Stromal cell of bone marrow (primary cell): ENCODE measurements at regions not wholly inside any gene's neighbourhood (a gene's known extent, or its start where the extent isn't known, plus 50 kb on each side); places are given as distances from the start of the nearest gene placed in this dataset.
A peak's percentile ranks its signal among the peaks of the same experiment; 100 is the strongest.

Experiments
- DNase-seq: peaks from one replicate; pipeline ENCODE4 v3.0.0-alpha.2; 2012; ENCODE audit warnings: low read depth

GRCh38 chr3:14311729-14312128 lies 90.7 kb upstream of the SLC6A6 start:
- DNase-seq, result no peak

GRCh38 chr3:14312375-14312774 lies 90.0 kb upstream of the SLC6A6 start:
- no peak for DNase-seq

GRCh38 chr3:14317057-14317553 lies 85.3 kb upstream of the SLC6A6 start:
- no peak for DNase-seq

- no peak for DNase-seq
These were observed 83.8 kb upstream of the SLC6A6 start for GRCh38 chr3:14318646-14319045.

- DNase-seq, result no peak
These were observed 82.7 kb upstream of the SLC6A6 start for GRCh38 chr3:14319654-14320182.

- no peak for DNase-seq
These were observed 82.2 kb upstream of the SLC6A6 start for GRCh38 chr3:14320219-14320618.

- no peak for DNase-seq
These were observed 80.4 kb upstream of the SLC6A6 start for GRCh38 chr3:14322001-14322400.

GRCh38 chr3:14322667-14323295 lies 79.6 kb upstream of the SLC6A6 start:
- no peak for DNase-seq

- DNase-seq, result no peak
These were observed 78.8 kb upstream of the SLC6A6 start for GRCh38 chr3:14323401-14324223.

GRCh38 chr3:14324224-14324944 lies 78.0 kb upstream of the SLC6A6 start:
- DNase-seq, result no peak

- no peak for DNase-seq
These were observed 74.0 kb upstream of the SLC6A6 start for GRCh38 chr3:14328422-14328821.

- peak; percentile 36 for DNase-seq
These were observed 73.1 kb upstream of the SLC6A6 start for GRCh38 chr3:14329116-14329830.

GRCh38 chr3:14329842-14330241 lies 72.6 kb upstream of the SLC6A6 start:
- no peak for DNase-seq

GRCh38 chr3:14330508-14330907 lies 71.9 kb upstream of the SLC6A6 start:
- no peak for DNase-seq

GRCh38 chr3:14331251-14331650 lies 71.2 kb upstream of the SLC6A6 start:
- no peak for DNase-seq

GRCh38 chr3:14332392-14332791 lies 70.0 kb upstream of the SLC6A6 start:
- no peak for DNase-seq

- DNase-seq, result no peak
These were observed 69.2 kb upstream of the SLC6A6 start for GRCh38 chr3:14333215-14333614.

- DNase-seq, result no peak
These were observed 68.8 kb upstream of the SLC6A6 start for GRCh38 chr3:14333621-14334020.

- DNase-seq, result no peak
These were observed 68.3 kb upstream of the SLC6A6 start for GRCh38 chr3:14334136-14334535.

- no peak for DNase-seq
These were observed 67.5 kb upstream of the SLC6A6 start for GRCh38 chr3:14334936-14335335.

- DNase-seq, result no peak
These were observed 66.3 kb upstream of the SLC6A6 start for GRCh38 chr3:14335774-14336748.
